Neural progenitor cell (in vitro differentiated cells): ENCODE measurements at regions not wholly inside any gene's neighbourhood (a gene's known extent, or its start where the extent isn't known, plus 50 kb on each side); places are given as distances from the start of the nearest gene placed in this dataset.

ENCODE experiments used
- DNase-seq: peaks from one replicate; pipeline ENCODE4 v3.0.0-alpha.2; 2016; ENCODE audit warnings: low spot score
- H2AFZ ChIP-seq: fragments of 200-600 bp; sonication (generic); replicated peaks from 2 replicates; pipeline ENCODE4 v1.6.1; 2016; ENCODE audit warnings: antibody characterized with exemption
- H3F3A ChIP-seq: fragments of 200-600 bp; sonication (generic); 2 replicates; pipeline ENCODE4 v1.6.1; 2016; ENCODE audit warnings: antibody characterized with exemption, low read depth
- H3K27ac ChIP-seq: fragments of 200-600 bp; sonication (generic); 2 replicates; pipeline ENCODE4 v1.5.1; 2016; ENCODE audit warnings: mild to moderate bottlenecking
- H3K27me3 ChIP-seq: fragments of 200-600 bp; sonication (generic); 2 replicates; pipeline ENCODE4 v1.6.1; 2016; ENCODE audit warnings: mild to moderate bottlenecking, moderate library complexity
- H3K36me3 ChIP-seq: fragments of 200-600 bp; sonication (generic); 2 replicates; pipeline ENCODE4 v1.5.1; 2016
- H3K4me1 ChIP-seq: fragments of 200-600 bp; sonication (generic); 2 replicates; pipeline ENCODE4 v1.6.1; 2016; ENCODE audit warnings: mixed run types
- H3K4me2 ChIP-seq: fragments of 200-600 bp; sonication (generic); 2 replicates; pipeline ENCODE4 v1.6.1; 2016
- H3K4me3 ChIP-seq: fragments of 200-600 bp; sonication (generic); 2 replicates; pipeline ENCODE4 v1.5.1; 2016
- H3K79me2 ChIP-seq: fragments of 200-600 bp; sonication (generic); 2 replicates; pipeline ENCODE4 v1.6.1; 2016; ENCODE audit warnings: low read depth
- H3K9ac ChIP-seq: fragments of 200-600 bp; sonication (generic); 2 replicates; pipeline ENCODE4 v1.6.1; 2016
- H3K9me3 ChIP-seq: fragments of 200-600 bp; sonication (generic); 2 replicates; pipeline ENCODE4 v1.5.1; 2016; ENCODE audit warnings: low read depth
- H4K20me1 ChIP-seq: fragments of 200-600 bp; sonication (generic); 2 replicates; pipeline ENCODE4 v1.6.1; 2016; ENCODE audit warnings: low read depth
- H3K27ac Mint-ChIP-seq: 3 replicates; pipeline ENCODE4 v1.8.0; 2021; ENCODE audit warnings: mixed read lengths
- H3K27me3 Mint-ChIP-seq: 2 replicates; pipeline ENCODE4 v1.8.0; 2022; ENCODE audit warnings: low read depth, mild to moderate bottlenecking, inconsistent platforms, moderate library complexity, mixed read lengths; ENCODE audit not compliant: insufficient read depth
- H3K36me3 Mint-ChIP-seq: 3 replicates; pipeline ENCODE4 v1.8.0; 2021; ENCODE audit warnings: mixed read lengths
- H3K4me1 Mint-ChIP-seq: 3 replicates; pipeline ENCODE4 v1.8.0; 2021; ENCODE audit warnings: mixed read lengths
- H3K4me3 Mint-ChIP-seq: 3 replicates; pipeline ENCODE4 v1.8.0; 2021; ENCODE audit warnings: mild to moderate bottlenecking, moderate library complexity, mixed read lengths
- H3K9me3 Mint-ChIP-seq: 3 replicates; pipeline ENCODE4 v1.8.0; 2020; ENCODE audit warnings: mixed read lengths
- EZH2 ChIP-seq: fragments of 200-600 bp; sonication (generic); IDR thresholded peaks from 2 replicates; pipeline ENCODE4 v1.6.1; 2017; ENCODE audit warnings: antibody characterized with exemption, mild to moderate bottlenecking, moderate library complexity
- EZH2phosphoT487 ChIP-seq: fragments of 200-600 bp; sonication (generic); IDR thresholded peaks from 2 replicates; pipeline ENCODE4 v1.6.1; 2017; ENCODE audit warnings: antibody characterized with exemption
- TF ChIP-seq, protein P1 (sequence below): fragments of 200-600 bp; sonication (generic); IDR thresholded peaks from 2 replicates; pipeline ENCODE4 v1.5.1; 2017; ENCODE audit warnings: antibody characterized with exemption, mild to moderate bottlenecking

- no peak overlapping the region for H3K9ac ChIP-seq
- H3K9me3 ChIP-seq, result no peaks in the 10 kb centered on the region
- H3K9me3 Mint-ChIP-seq, result no peaks in the 10 kb centered on the region
- H3F3A ChIP-seq, result no peaks in the 10 kb centered on the region
- no peak overlapping the region for H3K27ac Mint-ChIP-seq
- H3K4me1 Mint-ChIP-seq, result peaks cover 28% of the 10 kb centered on the region
- H3K36me3 ChIP-seq, result no peaks in the 10 kb centered on the region
- H3K4me1 ChIP-seq, result no peaks in the 10 kb centered on the region
- H3K4me2 ChIP-seq, result no peak overlapping the region
- DNase-seq, result no peak
- no peak overlapping the region for H3K27ac ChIP-seq
- H3K4me3 Mint-ChIP-seq, result no peak overlapping the region
- H3K79me2 ChIP-seq, result no peaks in the 10 kb centered on the region
- no peak overlapping the region for H2AFZ ChIP-seq
- H3K27me3 Mint-ChIP-seq, result no peaks in the 10 kb centered on the region
- TF ChIP-seq, protein P1, sequence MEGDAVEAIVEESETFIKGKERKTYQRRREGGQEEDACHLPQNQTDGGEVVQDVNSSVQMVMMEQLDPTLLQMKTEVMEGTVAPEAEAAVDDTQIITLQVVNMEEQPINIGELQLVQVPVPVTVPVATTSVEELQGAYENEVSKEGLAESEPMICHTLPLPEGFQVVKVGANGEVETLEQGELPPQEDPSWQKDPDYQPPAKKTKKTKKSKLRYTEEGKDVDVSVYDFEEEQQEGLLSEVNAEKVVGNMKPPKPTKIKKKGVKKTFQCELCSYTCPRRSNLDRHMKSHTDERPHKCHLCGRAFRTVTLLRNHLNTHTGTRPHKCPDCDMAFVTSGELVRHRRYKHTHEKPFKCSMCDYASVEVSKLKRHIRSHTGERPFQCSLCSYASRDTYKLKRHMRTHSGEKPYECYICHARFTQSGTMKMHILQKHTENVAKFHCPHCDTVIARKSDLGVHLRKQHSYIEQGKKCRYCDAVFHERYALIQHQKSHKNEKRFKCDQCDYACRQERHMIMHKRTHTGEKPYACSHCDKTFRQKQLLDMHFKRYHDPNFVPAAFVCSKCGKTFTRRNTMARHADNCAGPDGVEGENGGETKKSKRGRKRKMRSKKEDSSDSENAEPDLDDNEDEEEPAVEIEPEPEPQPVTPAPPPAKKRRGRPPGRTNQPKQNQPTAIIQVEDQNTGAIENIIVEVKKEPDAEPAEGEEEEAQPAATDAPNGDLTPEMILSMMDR, result no peak
- TF ChIP-seq EZH2 (no peak), EZH2phosphoT487 (no peak)
- H3K27me3 ChIP-seq, result no peaks in the 10 kb centered on the region
- no peaks in the 10 kb centered on the region for H3K36me3 Mint-ChIP-seq
- H3K4me3 ChIP-seq, result no peak overlapping the region
- no peaks in the 10 kb centered on the region for H4K20me1 ChIP-seq
These were observed 333.3 kb downstream of the HACE1 start for GRCh38 chr6:104526376-104526775.

GRCh38 chr6:104525677-104526322 lies 333.9 kb downstream of the HACE1 start:
- peaks cover 34% of the 10 kb centered on the region for H3K4me1 Mint-ChIP-seq
- Histone ChIP-seq H3K9ac (no peak overlapping the region), H3K4me3 (no peak overlapping the region)

DNA sequence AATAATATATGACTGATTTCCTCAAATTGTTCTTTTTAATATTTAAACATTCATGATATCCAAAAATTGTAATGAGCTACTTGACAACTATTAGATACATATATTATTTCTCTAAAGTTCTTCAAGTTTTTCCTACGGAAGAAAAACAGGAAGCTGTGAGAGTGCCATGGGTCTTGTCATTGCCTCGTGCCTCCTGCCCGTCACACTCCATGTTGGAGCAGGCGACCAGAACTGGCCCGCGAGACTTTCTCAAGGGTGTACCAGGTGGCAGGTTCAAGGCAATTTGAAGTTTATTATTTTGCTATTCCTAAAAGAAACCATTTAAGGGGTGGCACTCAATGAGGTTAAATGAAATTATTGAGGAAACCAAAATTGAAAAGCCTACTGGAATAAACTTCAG lies 337.2 kb downstream of the HACE1 start:
- TF ChIP-seq EZH2, result no peak
- no peak for TF ChIP-seq EZH2phosphoT487
- TF ChIP-seq, protein P1, result no peak
- Histone ChIP-seq H3K4me3 (no peak overlapping the region), H3K9ac (no peak overlapping the region), H3F3A (no peaks in the 10 kb centered on the region), H3K36me3 (no peaks in the 10 kb centered on the region), H3K27me3 (no peaks in the 10 kb centered on the region), H3K4me2 (no peak overlapping the region), H3K79me2 (no peaks in the 10 kb centered on the region), H4K20me1 (no peaks in the 10 kb centered on the region), H3K27ac (no peak overlapping the region), H3K9me3 (no peaks in the 10 kb centered on the region), H3K4me1 (no peaks in the 10 kb centered on the region), H2AFZ (no peak overlapping the region)
- H3K4me3 Mint-ChIP-seq, result no peak overlapping the region
- no peaks in the 10 kb centered on the region for H3K9me3 Mint-ChIP-seq
- H3K27me3 Mint-ChIP-seq, result no peaks in the 10 kb centered on the region
- H3K36me3 Mint-ChIP-seq, result no peaks in the 10 kb centered on the region
- H3K27ac Mint-ChIP-seq, result no peak overlapping the region
- H3K4me1 Mint-ChIP-seq, result peaks cover 35% of the 10 kb centered on the region
- DNase-seq, result no peak

More at GRCh38 chr6:104525677-104526322, 333.9 kb downstream of the HACE1 start:
- TF ChIP-seq, protein P1, result peak; percentile 97
- no peak for TF ChIP-seq EZH2
- Histone ChIP-seq H3K4me2 (no peak overlapping the region), H3K36me3 (no peaks in the 10 kb centered on the region), H3F3A (no peaks in the 10 kb centered on the region), H4K20me1 (no peaks in the 10 kb centered on the region), H3K27ac (no peak overlapping the region), H3K9me3 (no peaks in the 10 kb centered on the region), H3K79me2 (no peaks in the 10 kb centered on the region), H3K27me3 (no peaks in the 10 kb centered on the region), H3K4me1 (no peaks in the 10 kb centered on the region), H2AFZ (no peak overlapping the region)
- no peak overlapping the region for H3K4me3 Mint-ChIP-seq
- no peaks in the 10 kb centered on the region for H3K36me3 Mint-ChIP-seq
- H3K9me3 Mint-ChIP-seq, result no peaks in the 10 kb centered on the region
- H3K27ac Mint-ChIP-seq, result no peak overlapping the region
- H3K27me3 Mint-ChIP-seq, result no peaks in the 10 kb centered on the region
- DNase-seq, result peak; percentile 89
